ENCODE measurements at regions not wholly inside any gene's neighbourhood (a gene's known extent, or its start where the extent isn't known, plus 50 kb on each side); places are given as distances from the start of the nearest gene placed in this dataset.
"Not testable (repeated sequence)": the region's sequence is repeated elsewhere in the genome, so short reads cannot be mapped to it uniquely, and the experiment has no call there.

DNA sequence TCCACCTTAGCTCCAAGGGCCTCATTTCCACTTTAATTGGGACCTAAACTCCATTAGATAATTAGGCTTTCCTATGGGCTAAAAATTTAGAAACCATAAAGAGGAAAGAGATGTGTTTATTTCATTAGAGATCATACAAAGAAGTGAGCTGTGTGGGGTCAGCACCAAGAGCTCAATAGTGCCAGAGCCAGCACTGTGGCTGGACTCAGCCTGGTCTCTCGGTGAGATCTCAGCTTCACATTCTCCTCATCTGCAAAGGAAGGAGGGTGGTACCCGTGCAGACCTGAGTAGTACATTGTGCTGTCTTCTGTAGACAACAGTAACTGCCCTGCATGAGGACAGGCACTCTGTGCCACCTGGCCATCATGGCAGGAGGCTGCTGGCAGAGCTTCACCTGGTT lies 136.1 kb upstream of the EPB41L4A start:
- H3K27ac ChIP-seq (ENCODE audit: low read length), result no peak overlapping the region
- no peak overlapping the region for H2AFZ ChIP-seq (ENCODE audit: low read depth, low read length)
- no peaks in the 10 kb centered on the region for H3K36me3 ChIP-seq (replicated peaks; ENCODE audit: low read depth, low read length)
- H3K4me1 ChIP-seq (ENCODE audit: low read length), result no peaks in the 10 kb centered on the region
- H3K4me3 ChIP-seq (ENCODE audit: low read length), result no peak overlapping the region
- H3K9ac ChIP-seq (ENCODE audit: low read length), result no peak overlapping the region
- no peaks in the 10 kb centered on the region for H3K27me3 ChIP-seq (ENCODE audit: low read depth, low read length)
- H3K79me2 ChIP-seq (ENCODE audit: low read length), result no peaks in the 10 kb centered on the region
- no peak overlapping the region for H3K4me2 ChIP-seq (ENCODE audit: low read length)
- TF ChIP-seq, protein P1, sequence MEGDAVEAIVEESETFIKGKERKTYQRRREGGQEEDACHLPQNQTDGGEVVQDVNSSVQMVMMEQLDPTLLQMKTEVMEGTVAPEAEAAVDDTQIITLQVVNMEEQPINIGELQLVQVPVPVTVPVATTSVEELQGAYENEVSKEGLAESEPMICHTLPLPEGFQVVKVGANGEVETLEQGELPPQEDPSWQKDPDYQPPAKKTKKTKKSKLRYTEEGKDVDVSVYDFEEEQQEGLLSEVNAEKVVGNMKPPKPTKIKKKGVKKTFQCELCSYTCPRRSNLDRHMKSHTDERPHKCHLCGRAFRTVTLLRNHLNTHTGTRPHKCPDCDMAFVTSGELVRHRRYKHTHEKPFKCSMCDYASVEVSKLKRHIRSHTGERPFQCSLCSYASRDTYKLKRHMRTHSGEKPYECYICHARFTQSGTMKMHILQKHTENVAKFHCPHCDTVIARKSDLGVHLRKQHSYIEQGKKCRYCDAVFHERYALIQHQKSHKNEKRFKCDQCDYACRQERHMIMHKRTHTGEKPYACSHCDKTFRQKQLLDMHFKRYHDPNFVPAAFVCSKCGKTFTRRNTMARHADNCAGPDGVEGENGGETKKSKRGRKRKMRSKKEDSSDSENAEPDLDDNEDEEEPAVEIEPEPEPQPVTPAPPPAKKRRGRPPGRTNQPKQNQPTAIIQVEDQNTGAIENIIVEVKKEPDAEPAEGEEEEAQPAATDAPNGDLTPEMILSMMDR (IDR thresholded peaks at IDR 0.05; ENCODE audit: low read depth, low read length), result no peak
- TF ChIP-seq EZH2phosphoT487 (IDR thresholded peaks at IDR 0.05; ENCODE audit: low read depth), result no peak
- H4K20me1 ChIP-seq (ENCODE audit: insufficient read depth, low read length), result no peaks in the 10 kb centered on the region
- no peaks in the 10 kb centered on the region for H3K9me3 ChIP-seq (ENCODE audit: insufficient read depth, low read length)

DNA sequence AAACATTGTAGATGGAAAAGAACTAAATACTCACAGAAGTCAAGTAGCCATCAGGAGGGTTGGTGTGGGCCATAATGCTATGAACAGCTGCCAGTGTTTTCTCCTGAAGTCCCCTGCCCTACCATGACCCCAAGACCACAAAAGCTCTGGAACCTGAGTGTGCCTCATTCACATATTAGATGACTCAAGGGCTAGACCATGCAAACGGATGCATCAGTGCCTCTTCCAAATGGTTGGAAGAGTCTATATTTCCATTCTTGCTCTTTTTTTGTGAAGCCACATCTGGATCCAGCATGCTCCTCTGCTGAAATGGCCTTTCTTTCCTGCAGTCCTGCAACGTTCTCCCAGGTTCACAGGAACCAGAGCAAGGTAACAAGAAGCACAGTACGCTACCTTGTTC lies 136.6 kb upstream of the EPB41L4A start:
- no peaks in the 10 kb centered on the region for H3K36me3 ChIP-seq (replicated peaks; ENCODE audit: low read depth, low read length)
- H2AFZ ChIP-seq (ENCODE audit: low read depth, low read length), result no peak overlapping the region
- no peak overlapping the region for H3K4me2 ChIP-seq (ENCODE audit: low read length)
- H3K9ac ChIP-seq (ENCODE audit: low read length), result no peak overlapping the region
- H3K4me1 ChIP-seq (ENCODE audit: low read length), result no peaks in the 10 kb centered on the region
- no peaks in the 10 kb centered on the region for H3K27me3 ChIP-seq (ENCODE audit: low read depth, low read length)
- no peaks in the 10 kb centered on the region for H3K79me2 ChIP-seq (ENCODE audit: low read length)
- no peaks in the 10 kb centered on the region for H3K9me3 ChIP-seq (ENCODE audit: insufficient read depth, low read length)
- no peak overlapping the region for H3K27ac ChIP-seq (ENCODE audit: low read length)
- H3K4me3 ChIP-seq (ENCODE audit: low read length), result no peak overlapping the region
- H4K20me1 ChIP-seq (ENCODE audit: insufficient read depth, low read length), result no peaks in the 10 kb centered on the region
- TF ChIP-seq, protein P1 (IDR thresholded peaks at IDR 0.05; ENCODE audit: low read depth, low read length), result no peak
- TF ChIP-seq EZH2phosphoT487 (IDR thresholded peaks at IDR 0.05; ENCODE audit: low read depth), result no peak

DNA sequence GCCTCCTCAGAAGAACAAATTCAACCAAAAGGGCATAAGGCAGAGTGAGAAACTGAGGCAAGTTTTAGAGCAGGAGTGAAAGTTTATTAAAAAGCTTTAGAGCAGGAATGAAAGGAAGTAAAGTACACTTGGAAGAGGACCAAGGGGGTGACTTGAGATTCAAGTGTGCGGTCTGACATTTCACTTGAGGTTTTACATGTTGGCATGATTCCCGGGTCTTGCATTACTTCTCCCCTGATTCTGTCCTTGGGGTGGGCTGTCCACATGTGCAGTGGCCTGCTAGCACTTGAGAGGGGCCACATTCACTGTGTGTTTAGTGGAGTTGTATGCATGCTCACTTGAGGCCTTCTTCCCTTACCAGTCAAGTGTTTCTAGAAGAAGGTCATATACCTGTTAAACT lies 140.4 kb upstream of the EPB41L4A start:
- not testable (repeated sequence) for H4K20me1 ChIP-seq (ENCODE audit: insufficient read depth, low read length); H3K79me2 ChIP-seq (ENCODE audit: low read length)

DNA sequence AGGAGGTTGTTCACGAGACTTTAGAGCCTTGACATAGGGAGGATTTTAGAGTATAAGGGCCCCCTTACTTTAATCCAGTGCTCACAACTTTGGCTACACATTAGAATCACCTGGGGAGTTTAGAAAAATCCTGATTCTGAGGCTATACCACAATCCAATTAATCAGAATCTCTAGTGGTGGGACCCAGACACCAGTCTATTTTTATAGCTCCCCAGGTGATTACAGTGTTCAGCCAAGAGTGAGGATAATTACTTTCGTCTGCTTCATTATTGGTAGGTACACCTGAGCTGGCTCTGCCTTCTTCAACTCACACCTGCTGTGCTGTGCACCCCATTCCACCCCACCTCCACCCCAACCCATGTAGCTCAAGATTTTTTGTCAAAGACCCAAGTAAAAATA lies 141.3 kb upstream of the EPB41L4A start:
- Histone ChIP-seq H3K9me3 (ENCODE audit: insufficient read depth, low read length) (no peaks in the 10 kb centered on the region), H3K4me3 (ENCODE audit: low read length) (no peak overlapping the region), H3K27me3 (ENCODE audit: low read depth, low read length) (no peaks in the 10 kb centered on the region), H3K9ac (ENCODE audit: low read length) (no peak overlapping the region), H3K27ac (ENCODE audit: low read length) (no peak overlapping the region), H3K4me2 (ENCODE audit: low read length) (no peak overlapping the region), H2AFZ (ENCODE audit: low read depth, low read length) (no peak overlapping the region), H3K4me1 (ENCODE audit: low read length) (no peaks in the 10 kb centered on the region), H3K36me3 (replicated peaks; ENCODE audit: low read depth, low read length) (no peaks in the 10 kb centered on the region), H4K20me1 (ENCODE audit: insufficient read depth, low read length) (no peaks in the 10 kb centered on the region), H3K79me2 (ENCODE audit: low read length) (no peaks in the 10 kb centered on the region)
- no peak for TF ChIP-seq EZH2phosphoT487 (IDR thresholded peaks at IDR 0.05; ENCODE audit: low read depth)
- TF ChIP-seq, protein P1 (IDR thresholded peaks at IDR 0.05; ENCODE audit: low read depth, low read length), result no peak

More for the DNA sequence above, 140.4 kb upstream of the EPB41L4A start:
- not testable (repeated sequence) for H3K4me1 ChIP-seq (ENCODE audit: low read length); H3K9ac ChIP-seq (ENCODE audit: low read length); H3K4me3 ChIP-seq (ENCODE audit: low read length); H3K27ac ChIP-seq (ENCODE audit: low read length); H3K9me3 ChIP-seq (ENCODE audit: insufficient read depth, low read length); H3K27me3 ChIP-seq (ENCODE audit: low read depth, low read length); H3K4me2 ChIP-seq (ENCODE audit: low read length); H2AFZ ChIP-seq (ENCODE audit: low read depth, low read length); H3K36me3 ChIP-seq (replicated peaks; ENCODE audit: low read depth, low read length)
